ENCODE measurements at regions not wholly inside any gene's neighbourhood (a gene's known extent, or its start where the extent isn't known, plus 50 kb on each side); places are given as distances from the start of the nearest gene placed in this dataset.

GRCh38 chr4:107315584-107315983 lies 279.5 kb upstream of the DKK2 start:
- Histone ChIP-seq H3K27me3 (ENCODE audit: insufficient read depth, low read length, poor library complexity, severe bottlenecking) (no peaks in the 10 kb centered on the region), H3K36me3 (ENCODE audit: insufficient read depth, low read length) (no peaks in the 10 kb centered on the region), H3F3A (ENCODE audit: low read depth) (no peaks in the 10 kb centered on the region), H3K9ac (ENCODE audit: low read depth, low read length, poor library complexity, severe bottlenecking) (no peak overlapping the region), H3K9me3 (ENCODE audit: insufficient read depth, low read depth, low read length) (no peaks in the 10 kb centered on the region), H3K4me3 (ENCODE audit: low read length, poor library complexity, severe bottlenecking) (no peak overlapping the region), H3K4me2 (ENCODE audit: low read depth, low read length, poor library complexity, severe bottlenecking) (no peak overlapping the region), H4K20me1 (ENCODE audit: insufficient read depth, low read length, poor library complexity, severe bottlenecking) (no peaks in the 10 kb centered on the region), H3K4me1 (ENCODE audit: insufficient read depth, low read length, poor library complexity, severe bottlenecking) (no peaks in the 10 kb centered on the region), H3K79me2 (ENCODE audit: insufficient read depth, low read length) (no peaks in the 10 kb centered on the region), H2AFZ (ENCODE audit: low read length) (no peak overlapping the region), H3K9me2 (replicated peaks; ENCODE audit: low read depth, low read length) (no peaks in the 10 kb centered on the region)
- TF ChIP-seq EZH2phosphoT487 (IDR thresholded peaks at IDR 0.05; ENCODE audit: borderline replicate concordance), result no peak
- TF ChIP-seq CTCF (conservative IDR thresholded peaks at IDR 0.05; ENCODE audit: low read length), result no peak

GRCh38 chr4:107314156-107314555 lies 278.0 kb upstream of the DKK2 start:
- Histone ChIP-seq H4K20me1 (ENCODE audit: insufficient read depth, low read length, poor library complexity, severe bottlenecking) (no peaks in the 10 kb centered on the region), H3K4me2 (ENCODE audit: low read depth, low read length, poor library complexity, severe bottlenecking) (no peak overlapping the region), H3K79me2 (ENCODE audit: insufficient read depth, low read length) (no peaks in the 10 kb centered on the region), H3K9ac (ENCODE audit: low read depth, low read length, poor library complexity, severe bottlenecking) (no peak overlapping the region), H2AFZ (ENCODE audit: low read length) (no peak overlapping the region), H3K9me2 (replicated peaks; ENCODE audit: low read depth, low read length) (no peaks in the 10 kb centered on the region), H3K4me1 (ENCODE audit: insufficient read depth, low read length, poor library complexity, severe bottlenecking) (no peaks in the 10 kb centered on the region), H3K4me3 (ENCODE audit: low read length, poor library complexity, severe bottlenecking) (no peak overlapping the region), H3K9me3 (ENCODE audit: insufficient read depth, low read depth, low read length) (no peaks in the 10 kb centered on the region), H3F3A (ENCODE audit: low read depth) (no peaks in the 10 kb centered on the region), H3K27me3 (ENCODE audit: insufficient read depth, low read length, poor library complexity, severe bottlenecking) (no peaks in the 10 kb centered on the region), H3K36me3 (ENCODE audit: insufficient read depth, low read length) (no peaks in the 10 kb centered on the region)
- TF ChIP-seq CTCF (conservative IDR thresholded peaks at IDR 0.05; ENCODE audit: low read length), result no peak
- TF ChIP-seq EZH2phosphoT487 (IDR thresholded peaks at IDR 0.05; ENCODE audit: borderline replicate concordance), result no peak

GRCh38 chr4:107312366-107312765 lies 276.3 kb upstream of the DKK2 start:
- no peak for TF ChIP-seq EZH2phosphoT487 (IDR thresholded peaks at IDR 0.05; ENCODE audit: borderline replicate concordance)
- TF ChIP-seq CTCF (conservative IDR thresholded peaks at IDR 0.05; ENCODE audit: low read length), result no peak

More at GRCh38 chr4:107312366-107312765, 276.3 kb upstream of the DKK2 start:
- Histone ChIP-seq H2AFZ (ENCODE audit: low read length) (no peak overlapping the region), H3K4me1 (ENCODE audit: insufficient read depth, low read length, poor library complexity, severe bottlenecking) (no peaks in the 10 kb centered on the region), H3F3A (ENCODE audit: low read depth) (no peaks in the 10 kb centered on the region), H3K27me3 (ENCODE audit: insufficient read depth, low read length, poor library complexity, severe bottlenecking) (no peaks in the 10 kb centered on the region), H4K20me1 (ENCODE audit: insufficient read depth, low read length, poor library complexity, severe bottlenecking) (no peaks in the 10 kb centered on the region), H3K9me3 (ENCODE audit: insufficient read depth, low read depth, low read length) (no peaks in the 10 kb centered on the region), H3K4me2 (ENCODE audit: low read depth, low read length, poor library complexity, severe bottlenecking) (no peak overlapping the region), H3K4me3 (ENCODE audit: low read length, poor library complexity, severe bottlenecking) (no peak overlapping the region), H3K9ac (ENCODE audit: low read depth, low read length, poor library complexity, severe bottlenecking) (no peak overlapping the region), H3K36me3 (ENCODE audit: insufficient read depth, low read length) (no peaks in the 10 kb centered on the region), H3K9me2 (replicated peaks; ENCODE audit: low read depth, low read length) (no peaks in the 10 kb centered on the region), H3K79me2 (ENCODE audit: insufficient read depth, low read length) (no peaks in the 10 kb centered on the region)

All from Loucy (cell line).